Neural cell (in vitro differentiated cells): ENCODE measurements at regions not wholly inside any gene's neighbourhood (a gene's known extent, or its start where the extent isn't known, plus 50 kb on each side); places are given as distances from the start of the nearest gene placed in this dataset.

Source experiments
- EP300 ChIP-seq: fragments of 450-650 bp; conservative IDR thresholded peaks from 2 replicates; pipeline ENCODE4 v1.6.1; 2014; ENCODE audit warnings: antibody characterized with exemption, mild to moderate bottlenecking, moderate library complexity; ENCODE audit not compliant: poor library complexity, severe bottlenecking
- EZH2 ChIP-seq: fragments of 200-600, 300-800 bp; shearing (Covaris generic), sonication (generic); IDR thresholded peaks from 2 replicates; pipeline ENCODE4 v1.6.1; 2014; ENCODE audit warnings: antibody characterized with exemption, low read length, borderline replicate concordance, mild to moderate bottlenecking; ENCODE audit not compliant: insufficient read depth, poor library complexity, severe bottlenecking
- POLR2AphosphoS5 ChIP-seq: IDR thresholded peaks from 2 replicates; pipeline ENCODE4 v1.6.1; 2012
- RAD21 ChIP-seq: fragments of 450-650 bp; conservative IDR thresholded peaks from 2 replicates; pipeline ENCODE4 v1.6.1; 2014; ENCODE audit warnings: antibody characterized with exemption, mild to moderate bottlenecking, moderate library complexity
- SMC3 ChIP-seq: fragments of 450-650 bp; conservative IDR thresholded peaks from 2 replicates; pipeline ENCODE4 v1.6.1; 2014; ENCODE audit warnings: antibody characterized with exemption, mild to moderate bottlenecking, moderate library complexity; ENCODE audit not compliant: poor library complexity
- TAF1 ChIP-seq: IDR thresholded peaks from 2 replicates; pipeline ENCODE4 v1.6.1; 2012; ENCODE audit warnings: low read depth
- TF ChIP-seq, protein P1 (sequence below): fragments of 450-650 bp; IDR thresholded peaks from 2 replicates; pipeline ENCODE4 v1.5.1; 2014; ENCODE audit warnings: antibody characterized with exemption, mild to moderate bottlenecking, moderate library complexity; ENCODE audit not compliant: poor library complexity, severe bottlenecking

DNA sequence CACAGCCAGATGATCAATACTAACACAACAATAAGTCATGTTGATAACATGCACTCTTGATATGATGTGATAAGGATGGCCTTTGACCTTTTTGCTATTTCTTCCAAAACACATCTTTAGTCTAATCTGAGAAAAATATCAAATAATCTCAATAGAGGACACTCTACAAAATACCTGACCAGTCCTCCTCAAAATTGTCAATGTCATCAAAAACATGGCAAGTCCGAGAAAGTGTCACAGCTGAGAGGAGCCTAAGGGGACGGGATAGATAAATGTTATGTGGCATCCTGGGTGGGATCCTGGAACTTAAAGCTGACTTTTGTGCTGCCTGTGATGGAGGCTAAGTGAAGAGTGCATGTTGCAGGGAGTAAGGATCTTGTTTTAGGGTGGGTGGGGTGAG, 699.6 kb upstream of the ADAMTS16 start:
- TF ChIP-seq EZH2 (no peak), SMC3 (no peak), RAD21 (no peak), EP300 (no peak), TAF1 (no peak), POLR2AphosphoS5 (no peak)
- TF ChIP-seq, protein P1, sequence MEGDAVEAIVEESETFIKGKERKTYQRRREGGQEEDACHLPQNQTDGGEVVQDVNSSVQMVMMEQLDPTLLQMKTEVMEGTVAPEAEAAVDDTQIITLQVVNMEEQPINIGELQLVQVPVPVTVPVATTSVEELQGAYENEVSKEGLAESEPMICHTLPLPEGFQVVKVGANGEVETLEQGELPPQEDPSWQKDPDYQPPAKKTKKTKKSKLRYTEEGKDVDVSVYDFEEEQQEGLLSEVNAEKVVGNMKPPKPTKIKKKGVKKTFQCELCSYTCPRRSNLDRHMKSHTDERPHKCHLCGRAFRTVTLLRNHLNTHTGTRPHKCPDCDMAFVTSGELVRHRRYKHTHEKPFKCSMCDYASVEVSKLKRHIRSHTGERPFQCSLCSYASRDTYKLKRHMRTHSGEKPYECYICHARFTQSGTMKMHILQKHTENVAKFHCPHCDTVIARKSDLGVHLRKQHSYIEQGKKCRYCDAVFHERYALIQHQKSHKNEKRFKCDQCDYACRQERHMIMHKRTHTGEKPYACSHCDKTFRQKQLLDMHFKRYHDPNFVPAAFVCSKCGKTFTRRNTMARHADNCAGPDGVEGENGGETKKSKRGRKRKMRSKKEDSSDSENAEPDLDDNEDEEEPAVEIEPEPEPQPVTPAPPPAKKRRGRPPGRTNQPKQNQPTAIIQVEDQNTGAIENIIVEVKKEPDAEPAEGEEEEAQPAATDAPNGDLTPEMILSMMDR: no peak
